AG10803 (cell line): ENCODE measurements at regions not wholly inside any gene's neighbourhood (a gene's known extent, or its start where the extent isn't known, plus 50 kb on each side); places are given as distances from the start of the nearest gene placed in this dataset.

Source experiments
- DNase-seq: peaks from one replicate; pipeline ENCODE4 v3.0.0; 2010; ENCODE audit warnings: low read depth
- H3K4me3 ChIP-seq: 2 replicates; pipeline ENCODE4 v1.5.1; 2011; ENCODE audit warnings: mild to moderate bottlenecking, low read length, control low read depth
- CTCF ChIP-seq: conservative IDR thresholded peaks from 2 replicates; pipeline ENCODE4 v1.5.1; 2011; ENCODE audit warnings: mild to moderate bottlenecking, low read length, control low read depth, inconsistent platforms

GRCh38 chr12:19937161-19937560 is 431.2 kb upstream of the PDE3A start:
- DNase-seq = no peak
- no peak overlapping the region for H3K4me3 ChIP-seq
- no peak for TF ChIP-seq CTCF

- H3K4me3 ChIP-seq = no peak overlapping the region
- TF ChIP-seq CTCF = no peak
- DNase-seq = no peak
These were observed 430.3 kb upstream of the PDE3A start for GRCh38 chr12:19938031-19938430.

GRCh38 chr12:19938491-19938890 is 429.8 kb upstream of the PDE3A start:
- no peak for TF ChIP-seq CTCF
- no peak for DNase-seq
- H3K4me3 ChIP-seq = no peak overlapping the region

DNA sequence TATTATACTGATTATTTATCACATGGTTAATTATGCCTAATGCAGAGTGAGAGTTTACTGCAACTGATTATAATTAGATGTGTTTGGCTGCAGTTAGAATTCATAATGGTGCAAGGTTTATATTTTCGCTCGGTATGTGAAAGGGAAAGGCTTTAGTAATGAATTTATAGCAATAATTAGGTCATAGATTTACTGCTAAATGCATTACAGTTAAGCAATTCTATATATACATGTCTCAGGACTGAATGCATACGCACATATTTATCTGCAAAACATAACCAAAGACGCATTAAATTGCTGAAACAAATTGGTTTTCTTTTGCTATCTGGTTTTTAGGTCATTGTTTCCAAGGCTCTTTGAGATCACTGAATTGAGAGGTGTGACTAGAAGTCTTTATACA is 428.1 kb upstream of the PDE3A start:
- DNase-seq = no peak
- TF ChIP-seq CTCF = no peak
- H3K4me3 ChIP-seq = no peak overlapping the region

- no peak for TF ChIP-seq CTCF
- no peak for DNase-seq
- no peak overlapping the region for H3K4me3 ChIP-seq
These were observed 427.2 kb upstream of the PDE3A start for GRCh38 chr12:19941096-19941495.

- DNase-seq = peak; percentile 65
- no peak overlapping the region for H3K4me3 ChIP-seq
- TF ChIP-seq CTCF = no peak
These were observed 422.5 kb upstream of the PDE3A start for GRCh38 chr12:19945559-19946435.

DNA sequence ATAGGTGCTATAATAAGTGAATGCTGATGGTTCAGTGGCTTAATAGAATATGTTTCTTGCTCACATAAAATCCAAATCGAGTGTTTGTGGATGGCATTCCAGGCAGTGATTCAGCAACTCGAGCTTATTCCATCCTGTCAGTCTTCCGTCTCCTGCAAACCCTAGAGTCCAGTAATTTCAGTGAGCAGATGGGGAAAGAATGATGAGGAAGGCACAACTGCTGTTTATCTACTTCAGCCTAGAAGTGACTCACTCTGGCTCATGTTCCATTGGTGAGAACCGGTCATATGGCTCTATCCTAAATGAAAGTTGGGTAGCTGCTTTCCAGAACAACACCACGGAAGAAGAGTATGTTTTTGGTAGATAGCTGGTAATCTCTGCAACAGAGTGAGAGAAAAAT is 421.8 kb upstream of the PDE3A start:
- H3K4me3 ChIP-seq = peak overlapping the region; percentile 35
- DNase-seq = peak; percentile 87
- no peak for TF ChIP-seq CTCF
